Activated T-cell treated with anti-CD3 and anti-CD28 coated beads for 48 hours (primary cell): ENCODE measurements at regions not wholly inside any gene's neighbourhood (a gene's known extent, or its start where the extent isn't known, plus 50 kb on each side); places are given as distances from the start of the nearest gene placed in this dataset.

Source experiments
- DNase-seq: peaks from one replicate; pipeline ENCODE4 v3.0.0-alpha.2; 2020; ENCODE audit warnings: low read depth

GRCh38 chr7:18201350-18201749 is 173.7 kb upstream of the PRPS1L1 start:
- no peak for DNase-seq

GRCh38 chr7:18202315-18203045 is 174.8 kb upstream of the PRPS1L1 start:
- DNase-seq = no peak

- DNase-seq = no peak
Observed at GRCh38 chr7:18206331-18206730, 178.7 kb upstream of the PRPS1L1 start.

- DNase-seq = no peak
Observed at GRCh38 chr7:18208921-18209320, 181.3 kb upstream of the PRPS1L1 start.

GRCh38 chr7:18210377-18210776 is 182.7 kb upstream of the PRPS1L1 start:
- DNase-seq = no peak

GRCh38 chr7:18210788-18211187 is 183.1 kb upstream of the PRPS1L1 start:
- DNase-seq = no peak

GRCh38 chr7:18212308-18212707 is 184.7 kb upstream of the PRPS1L1 start:
- DNase-seq = no peak

- no peak for DNase-seq
Observed at GRCh38 chr7:18212758-18213157, 185.1 kb upstream of the PRPS1L1 start.

- DNase-seq = no peak
Observed at GRCh38 chr7:18213652-18214051, 186.0 kb upstream of the PRPS1L1 start.

GRCh38 chr7:18216270-18216669 is 188.6 kb upstream of the PRPS1L1 start:
- DNase-seq = no peak

- no peak for DNase-seq
Observed at GRCh38 chr7:18221377-18222293, 194.0 kb upstream of the PRPS1L1 start.

GRCh38 chr7:18222636-18223035 is 195.0 kb upstream of the PRPS1L1 start:
- no peak for DNase-seq

GRCh38 chr7:18224138-18224537 is 196.5 kb upstream of the PRPS1L1 start:
- no peak for DNase-seq

- DNase-seq = no peak
Observed at GRCh38 chr7:18225067-18225466, 197.4 kb upstream of the PRPS1L1 start.

- DNase-seq = no peak
Observed at GRCh38 chr7:18226598-18226997, 199.0 kb upstream of the PRPS1L1 start.

- DNase-seq = no peak
Observed at GRCh38 chr7:18228686-18229085, 201.0 kb upstream of the PRPS1L1 start.

- DNase-seq = no peak
Observed at GRCh38 chr7:18230271-18230670, 202.6 kb upstream of the PRPS1L1 start.

GRCh38 chr7:18231854-18232253 is 204.2 kb upstream of the PRPS1L1 start:
- DNase-seq = no peak

GRCh38 chr7:18234519-18234918 is 206.9 kb upstream of the PRPS1L1 start:
- no peak for DNase-seq

- no peak for DNase-seq
Observed at GRCh38 chr7:18235819-18236218, 208.2 kb upstream of the PRPS1L1 start.

- no peak for DNase-seq
Observed at GRCh38 chr7:18239212-18239611, 211.6 kb upstream of the PRPS1L1 start.

GRCh38 chr7:18241543-18242231 is 214.0 kb upstream of the PRPS1L1 start:
- no peak for DNase-seq

GRCh38 chr7:18243731-18244130 is 216.1 kb upstream of the PRPS1L1 start:
- no peak for DNase-seq
